NCI-H774 (cell line): ENCODE measurements at regions not wholly inside any gene's neighbourhood (a gene's known extent, or its start where the extent isn't known, plus 50 kb on each side); places are given as distances from the start of the nearest gene placed in this dataset.
A peak's percentile ranks its signal among the peaks of the same experiment; 100 is the strongest.
"Not testable (repeated sequence)": the region's sequence is repeated elsewhere in the genome, so short reads cannot be mapped to it uniquely, and the experiment has no call there.

Experiments
- DNase-seq: peaks from one replicate; lab custom pipeline; 2025; lab: John Stamatoyannopoulos, UW

DNA sequence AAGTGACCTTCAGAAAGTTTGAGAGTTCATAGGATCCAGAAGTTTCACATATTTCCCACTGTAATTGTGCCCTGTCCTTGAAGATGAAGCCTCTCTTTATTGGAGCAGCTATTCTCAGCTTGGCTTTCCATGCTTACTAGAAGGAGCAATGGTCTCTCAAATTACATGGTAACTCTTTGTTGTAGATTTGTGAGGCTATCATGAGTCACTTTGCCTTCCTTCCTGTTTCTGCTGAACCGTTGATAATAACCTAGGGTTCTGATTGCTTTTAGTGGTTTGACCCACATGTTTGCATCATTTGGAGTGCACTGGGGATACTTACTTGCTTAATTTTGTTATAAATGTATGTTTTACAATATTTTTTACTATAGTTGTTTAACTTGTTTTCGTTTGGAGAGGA lies 772.9 kb upstream of the SLITRK6 start:
- DNase-seq, result no peak

DNA sequence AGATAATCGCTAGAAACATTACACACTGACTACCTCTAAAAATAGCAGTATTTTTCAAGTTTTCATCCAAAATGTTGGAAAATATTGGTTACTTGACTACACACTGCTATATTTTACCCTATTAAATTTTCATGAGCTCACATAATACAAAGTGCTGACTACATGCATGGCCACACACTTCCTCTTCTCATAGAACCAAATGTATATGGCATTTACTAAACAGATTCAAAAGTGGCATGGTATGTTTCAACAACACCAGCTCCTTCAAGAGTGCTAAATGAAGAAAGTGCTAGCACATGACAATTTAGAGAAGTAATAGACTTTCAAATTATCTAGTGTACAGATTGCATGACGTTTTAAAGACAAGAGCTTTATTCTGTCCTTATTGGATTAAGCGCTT lies 780.4 kb upstream of the SLITRK6 start:
- DNase-seq, result no peak

DNA sequence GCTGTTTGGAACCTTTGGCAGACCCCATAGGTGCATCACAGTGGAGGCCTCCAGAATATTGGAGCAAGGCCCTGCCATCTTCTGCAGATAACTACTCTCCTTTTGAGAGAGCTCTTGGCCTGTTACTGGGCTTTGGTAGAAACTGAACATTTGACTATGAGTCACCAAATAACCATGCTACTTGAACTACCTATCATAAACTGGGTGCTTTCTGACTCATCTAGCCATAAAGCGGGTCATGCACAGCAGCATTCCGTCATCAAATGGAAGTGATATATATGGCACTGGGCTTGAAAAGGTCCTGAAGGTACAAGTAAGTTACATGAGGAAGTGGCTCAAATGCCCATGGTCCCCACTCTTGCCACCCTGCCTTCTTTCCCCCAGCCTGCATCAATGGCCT lies 782.5 kb upstream of the SLITRK6 start:
- no peak for DNase-seq

DNA sequence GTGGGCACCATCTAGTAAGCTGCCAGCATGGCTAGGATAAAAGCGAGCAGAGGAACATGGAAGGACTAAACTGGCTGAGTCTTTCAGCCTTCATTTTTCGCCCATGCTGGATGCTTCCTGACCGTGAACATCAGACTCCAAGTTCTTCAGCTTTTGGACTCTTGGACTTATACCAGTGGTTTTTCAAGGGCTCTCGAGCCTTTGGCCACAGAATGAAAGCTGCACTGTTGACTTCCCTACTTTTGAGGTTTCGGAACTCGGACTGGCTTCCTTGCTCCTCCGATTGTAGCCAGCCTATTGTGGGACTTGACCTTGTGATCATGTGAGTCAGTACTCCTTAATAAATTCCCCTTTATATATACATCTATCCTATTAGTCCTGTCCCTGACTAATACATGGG lies 785.1 kb upstream of the SLITRK6 start:
- no peak for DNase-seq

DNA sequence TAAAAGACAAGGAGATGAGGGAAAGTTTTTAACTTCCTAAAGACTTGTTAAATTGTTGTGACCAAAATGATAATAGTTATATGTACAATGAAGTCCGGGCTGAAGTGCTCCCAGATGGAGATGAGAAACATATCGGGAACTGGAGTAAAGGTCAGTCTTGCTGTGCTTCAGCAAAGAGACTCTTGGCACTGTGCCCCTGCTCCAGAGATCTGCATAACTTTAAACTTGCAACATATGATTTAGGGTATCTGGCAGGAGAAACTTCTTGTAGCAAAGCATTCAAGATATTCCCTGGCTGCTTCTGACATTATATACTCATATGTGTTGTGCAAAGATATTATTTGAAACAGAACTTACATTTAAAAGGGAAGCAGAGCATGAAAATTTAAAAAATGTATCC lies 786.6 kb upstream of the SLITRK6 start:
- DNase-seq, result no peak

DNA sequence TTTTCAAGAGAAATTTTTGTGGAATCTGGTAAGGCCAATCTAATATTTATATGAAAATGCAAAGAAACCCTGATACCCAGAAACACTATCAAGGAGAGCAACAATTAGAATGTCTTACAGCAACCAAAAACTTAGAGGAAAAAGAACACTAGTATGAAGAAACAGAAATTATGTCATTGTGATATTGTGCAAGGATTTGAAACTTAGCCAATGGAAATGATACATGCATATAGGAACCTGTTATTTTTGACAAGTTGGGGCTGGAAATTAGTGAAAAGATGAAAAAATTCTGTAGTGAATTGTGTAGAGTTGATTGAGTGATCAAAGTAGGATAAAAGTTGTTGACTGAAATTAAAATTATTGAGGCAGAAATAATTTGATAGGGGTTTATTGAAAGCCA lies 792.6 kb upstream of the SLITRK6 start:
- no peak for DNase-seq

DNA sequence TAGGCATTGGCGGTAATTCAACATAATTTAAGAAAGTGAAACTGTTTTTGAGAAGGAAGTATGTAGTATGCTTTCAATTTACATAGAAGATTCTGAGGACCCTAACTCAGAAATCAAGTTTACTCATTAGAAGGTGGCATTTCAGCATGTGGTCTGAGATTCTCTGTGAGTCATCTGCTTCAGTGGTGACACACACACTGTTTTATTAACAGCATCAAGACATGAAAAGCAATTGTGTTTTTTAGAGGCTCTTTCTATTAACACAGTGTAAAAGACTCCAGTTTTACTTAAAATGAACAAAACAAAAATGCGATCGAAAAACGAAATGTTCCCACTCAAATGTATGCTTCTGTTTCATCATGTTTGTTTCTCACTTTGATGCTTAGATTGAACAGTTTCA lies 802.1 kb upstream of the SLITRK6 start:
- no peak for DNase-seq

DNA sequence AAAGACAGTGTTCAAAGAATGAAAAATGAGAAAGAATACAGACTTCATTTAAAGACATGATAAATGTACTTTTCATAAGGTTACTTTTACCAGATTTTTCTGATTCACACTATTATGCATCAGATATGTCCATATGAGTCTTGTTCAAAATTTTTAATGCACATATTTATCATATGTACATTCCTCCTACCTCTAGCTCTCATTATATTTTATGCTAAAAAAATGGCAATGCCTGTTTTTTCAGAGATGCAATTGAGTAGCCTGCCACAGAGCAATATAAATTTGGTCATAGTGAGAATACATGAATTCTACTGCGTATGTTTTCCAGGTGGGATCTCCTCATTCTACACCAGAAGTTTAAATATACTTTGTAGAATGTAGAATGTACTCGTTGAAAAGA lies 807.0 kb upstream of the SLITRK6 start:
- DNase-seq, result no peak

DNA sequence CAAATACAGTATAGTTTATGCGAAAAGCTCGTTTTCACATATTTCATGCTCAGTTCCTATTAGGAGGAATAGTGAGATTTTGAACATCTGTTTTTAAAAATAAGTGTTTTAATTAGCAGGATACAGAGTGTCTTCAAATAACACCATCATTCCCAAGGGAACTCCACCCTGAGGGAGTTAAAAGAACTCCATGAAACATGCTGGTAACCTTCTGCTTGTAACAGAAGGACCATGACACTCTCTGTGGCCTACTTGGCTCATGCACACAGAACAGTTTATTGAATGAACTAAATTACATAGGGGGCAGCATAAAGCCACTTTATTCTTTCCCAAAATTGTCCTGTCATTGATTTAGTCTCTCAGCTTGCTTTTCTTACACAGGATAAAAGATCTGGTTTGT lies 809.5 kb upstream of the SLITRK6 start:
- DNase-seq, result no peak

DNA sequence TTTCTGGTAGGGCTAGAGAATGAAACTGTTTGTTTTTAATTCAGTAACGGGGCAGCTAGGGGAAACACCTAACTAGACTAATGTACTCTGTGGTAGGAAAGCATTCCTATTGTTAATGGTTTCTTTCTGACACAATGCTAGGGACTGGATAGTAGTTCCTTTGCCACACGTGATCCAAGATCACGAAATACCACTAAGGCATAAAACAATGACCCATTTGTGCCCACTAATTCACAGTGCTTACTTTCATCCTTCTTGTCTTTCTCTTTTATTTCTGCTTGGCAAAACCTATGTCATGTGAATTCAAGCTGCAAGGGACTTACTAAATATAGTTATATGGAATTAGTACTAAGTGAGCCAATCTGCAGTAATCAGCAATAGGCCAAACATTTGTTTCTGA lies 834.1 kb upstream of the SLITRK6 start:
- no peak for DNase-seq

DNA sequence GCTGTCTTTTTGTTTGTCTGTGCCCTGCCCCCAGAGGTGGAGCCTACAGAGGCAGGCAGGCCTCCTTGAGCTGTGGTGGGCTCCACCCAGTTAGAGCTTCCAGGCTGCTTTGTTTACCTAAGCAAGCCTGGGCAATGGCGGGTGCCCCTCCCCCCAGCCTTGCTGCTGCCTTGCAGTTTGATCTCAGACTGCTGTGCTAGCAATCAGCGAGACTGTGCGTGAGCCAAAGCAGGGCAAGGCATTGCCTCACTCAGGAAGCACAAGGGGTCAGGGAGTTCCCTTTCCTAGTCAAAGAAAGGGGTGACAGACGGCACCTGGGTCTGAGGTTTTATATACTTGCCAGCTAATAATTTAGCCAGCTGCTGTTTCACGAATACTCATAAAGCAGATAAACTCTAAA lies 852.0 kb upstream of the SLITRK6 start:
- DNase-seq, result not testable (repeated sequence)

DNA sequence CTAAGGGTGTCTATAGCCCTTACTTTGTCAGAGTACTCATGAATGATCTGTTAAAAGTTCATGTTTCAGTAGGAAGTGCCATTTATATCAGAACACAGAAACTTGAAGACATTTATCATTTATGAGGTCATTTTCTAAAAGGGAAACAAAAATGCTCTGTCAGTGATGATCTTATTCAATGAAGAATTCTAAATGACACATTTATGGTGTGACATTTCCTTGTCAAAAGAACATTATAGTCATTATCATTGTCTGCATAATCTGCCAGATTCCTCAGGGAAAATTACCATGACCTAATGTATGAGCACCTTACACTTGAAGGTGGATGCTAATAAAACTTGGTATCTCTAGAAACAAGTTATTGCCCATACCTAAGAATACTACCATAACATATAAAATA lies 853.8 kb upstream of the SLITRK6 start:
- DNase-seq, result no peak

DNA sequence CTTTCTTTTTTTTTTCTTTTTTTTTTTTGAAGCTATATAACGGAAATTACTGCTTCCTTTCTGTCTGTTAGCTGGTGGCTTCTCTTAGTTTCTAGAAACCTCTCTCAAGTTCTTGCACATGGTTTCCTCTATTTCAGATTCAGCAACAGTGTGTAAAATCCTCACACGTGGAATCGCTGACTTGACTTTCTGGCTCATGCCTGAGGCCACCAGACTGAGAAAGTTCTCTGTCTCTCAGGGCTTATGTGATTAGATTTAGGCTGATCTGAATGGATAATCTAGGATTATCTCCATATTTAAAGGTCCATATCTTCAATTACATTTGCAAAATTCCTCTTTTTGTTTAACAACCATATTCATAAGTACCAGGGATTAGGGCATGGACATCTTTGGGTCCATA lies 856.3 kb upstream of the SLITRK6 start:
- no peak for DNase-seq

DNA sequence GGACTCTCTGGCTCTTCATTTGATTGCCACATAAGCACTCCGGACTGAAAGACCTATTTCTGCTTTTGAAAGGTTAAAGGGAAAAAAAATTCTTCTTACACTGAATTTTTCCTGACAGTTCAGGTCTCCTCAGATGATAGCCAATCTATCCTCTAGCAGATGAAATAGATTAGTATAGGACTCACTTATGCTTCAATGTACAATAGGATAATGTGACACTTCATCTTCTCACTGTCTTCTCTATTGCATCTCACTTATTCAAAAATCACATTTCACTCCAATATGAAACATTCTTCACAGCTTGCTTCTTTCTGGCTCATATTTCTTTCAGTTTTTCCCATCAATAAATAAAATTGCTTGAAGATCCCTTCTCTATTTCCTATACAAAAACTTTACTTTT lies 860.9 kb upstream of the SLITRK6 start:
- DNase-seq, result no peak

DNA sequence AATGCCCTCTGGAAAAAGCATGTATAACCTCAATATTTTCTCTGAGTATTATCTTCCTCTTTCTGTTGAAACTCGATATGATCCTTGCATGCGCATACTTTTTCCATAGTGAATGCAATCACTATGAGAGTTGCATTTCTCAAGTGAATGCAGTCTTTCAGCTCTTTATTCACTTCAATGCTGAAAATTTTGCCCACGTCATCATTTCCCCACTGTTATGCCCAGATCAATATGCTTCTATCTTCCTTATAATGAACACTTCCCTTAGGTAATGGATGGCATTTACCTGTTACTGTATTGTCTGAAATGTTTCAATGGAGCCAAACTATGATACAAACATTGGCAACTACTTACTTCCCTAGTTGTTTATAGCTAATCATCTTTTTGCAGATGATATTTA lies 866.6 kb upstream of the SLITRK6 start:
- no peak for DNase-seq

DNA sequence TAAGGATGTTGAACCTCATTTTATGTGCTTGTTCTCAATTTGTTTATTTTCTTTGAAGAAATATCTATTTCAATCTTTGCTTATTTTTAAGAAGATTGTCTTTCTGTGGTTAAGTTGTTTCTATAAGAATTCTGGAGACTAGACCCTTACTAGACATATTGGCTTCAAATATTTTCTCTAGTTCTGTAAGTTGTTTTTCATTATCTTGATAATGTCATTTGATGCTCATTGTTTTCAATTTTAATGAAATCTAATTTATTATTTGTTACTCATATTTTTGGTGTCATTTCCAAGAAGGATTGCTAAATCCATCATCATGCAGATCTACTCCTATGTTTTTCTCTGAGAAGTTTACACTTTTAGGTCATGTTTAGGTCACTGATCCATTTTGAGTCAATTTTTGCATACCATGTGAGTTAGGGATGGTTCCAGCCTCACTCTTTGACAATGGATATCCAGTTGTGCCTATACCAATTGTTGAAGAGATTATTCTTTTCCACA lies 874.8 kb upstream of the SLITRK6 start:
- DNase-seq, result no peak

DNA sequence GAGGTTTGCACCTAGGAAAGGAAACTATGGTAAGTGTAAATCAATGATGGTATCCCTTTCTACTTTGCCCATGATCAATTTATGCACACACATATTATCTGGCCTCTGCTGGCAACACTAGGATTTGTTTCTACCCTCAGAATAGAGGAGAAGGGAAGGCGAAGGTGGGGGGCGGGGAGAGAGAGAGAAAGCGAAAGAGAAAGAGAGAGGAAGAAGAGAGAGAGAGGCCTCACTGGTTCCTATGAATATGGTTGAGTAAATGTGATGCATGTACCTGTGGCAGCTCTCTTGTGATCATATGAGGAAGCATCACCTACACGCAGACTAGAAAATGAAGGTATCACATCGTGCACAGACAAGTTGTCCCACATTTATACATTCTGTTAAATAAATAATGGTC lies 882.0 kb upstream of the SLITRK6 start:
- DNase-seq, result no peak

DNA sequence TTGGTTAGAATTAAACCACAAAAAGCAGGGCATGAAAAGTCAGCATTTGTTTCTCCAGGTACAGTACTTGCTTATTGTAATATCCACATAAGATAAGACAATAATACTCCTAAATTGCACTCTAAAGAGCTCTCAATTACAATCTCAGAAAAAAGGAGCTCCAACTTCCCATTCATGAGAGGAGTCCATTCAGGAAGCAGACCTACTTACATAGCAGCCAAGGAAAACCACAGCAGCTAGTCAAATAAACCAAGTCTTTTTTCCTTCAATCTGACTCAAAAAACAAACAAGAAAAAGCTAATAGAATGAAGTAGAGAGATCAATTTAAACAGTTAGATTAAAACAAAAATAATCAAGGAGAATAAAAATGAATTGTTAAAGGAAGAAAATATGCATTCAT lies 885.2 kb upstream of the SLITRK6 start:
- peak; percentile 5 for DNase-seq

DNA sequence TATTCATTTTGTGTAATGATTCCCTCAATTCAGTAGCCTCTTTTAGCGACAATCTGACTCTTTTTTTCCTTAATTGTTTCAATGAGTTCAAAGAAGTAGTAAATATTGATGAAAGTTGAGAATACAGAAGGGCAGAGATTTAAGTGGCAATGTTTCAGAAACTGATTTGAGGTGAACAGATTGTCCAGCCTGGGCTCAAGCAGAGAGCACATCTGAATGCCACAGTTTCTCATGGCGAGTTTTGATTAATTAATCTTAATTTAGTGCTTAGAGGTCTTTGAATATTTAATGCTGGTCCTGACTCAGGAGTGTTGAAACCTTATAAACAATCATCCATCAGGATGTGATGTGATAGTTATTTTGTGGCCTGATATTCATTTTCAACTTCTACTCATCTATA lies 890.7 kb upstream of the SLITRK6 start:
- DNase-seq, result no peak

DNA sequence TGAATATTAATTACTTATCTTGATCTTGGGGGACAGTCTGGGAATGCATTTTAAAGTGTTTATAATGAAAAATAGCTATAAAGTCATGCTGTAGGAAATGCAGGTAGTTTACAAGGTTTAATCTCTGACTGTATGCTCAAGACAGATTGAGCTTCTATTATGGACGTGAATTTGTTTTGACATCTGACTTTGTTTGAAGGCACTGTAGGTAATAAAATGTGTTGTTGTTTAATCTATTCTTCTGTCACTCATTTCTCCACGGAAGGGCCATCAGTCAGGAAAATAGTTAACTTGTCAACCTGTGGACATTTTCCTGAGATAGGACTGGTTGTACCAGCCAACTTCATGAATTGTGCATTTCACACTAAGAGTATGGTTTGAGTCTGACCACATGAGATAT lies 893.1 kb upstream of the SLITRK6 start:
- no peak for DNase-seq

DNA sequence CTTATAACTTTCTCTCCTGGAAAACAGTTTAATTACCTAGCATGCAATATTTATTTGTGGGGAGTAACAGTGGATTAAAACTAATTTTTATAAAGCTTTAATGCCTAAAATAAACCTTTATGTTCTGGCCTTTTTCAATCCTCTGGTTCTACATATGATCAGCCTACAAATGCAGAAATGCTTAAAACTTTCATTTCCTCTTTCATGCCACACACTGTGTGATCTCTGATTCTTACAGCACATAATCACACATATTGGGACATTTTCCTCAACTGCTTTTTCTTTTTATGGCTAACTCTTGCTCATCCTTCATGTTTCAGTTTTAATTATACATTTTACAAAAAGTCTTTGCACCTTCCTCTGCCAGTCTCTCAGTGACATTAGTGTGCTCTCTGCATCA lies 910.8 kb upstream of the SLITRK6 start:
- DNase-seq, result no peak

DNA sequence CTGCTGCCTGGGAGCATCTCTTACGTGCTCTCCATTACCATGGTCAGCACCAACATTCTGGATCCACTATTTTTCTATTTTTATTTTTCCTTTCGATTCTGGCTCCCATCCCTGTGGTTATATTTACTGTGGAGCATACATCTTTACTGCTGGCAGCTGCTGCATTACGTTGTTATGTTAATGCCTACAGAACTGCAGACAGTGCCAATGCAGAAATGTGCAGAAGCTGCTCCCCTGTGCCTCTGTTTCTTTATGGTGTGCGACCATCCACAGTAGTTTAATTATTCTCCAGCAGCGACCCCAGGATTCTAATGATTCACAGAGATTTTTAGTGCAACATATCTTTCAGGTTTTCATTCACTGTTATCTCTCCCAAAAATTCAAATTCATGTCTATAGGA lies 911.7 kb upstream of the SLITRK6 start:
- no peak for DNase-seq

DNA sequence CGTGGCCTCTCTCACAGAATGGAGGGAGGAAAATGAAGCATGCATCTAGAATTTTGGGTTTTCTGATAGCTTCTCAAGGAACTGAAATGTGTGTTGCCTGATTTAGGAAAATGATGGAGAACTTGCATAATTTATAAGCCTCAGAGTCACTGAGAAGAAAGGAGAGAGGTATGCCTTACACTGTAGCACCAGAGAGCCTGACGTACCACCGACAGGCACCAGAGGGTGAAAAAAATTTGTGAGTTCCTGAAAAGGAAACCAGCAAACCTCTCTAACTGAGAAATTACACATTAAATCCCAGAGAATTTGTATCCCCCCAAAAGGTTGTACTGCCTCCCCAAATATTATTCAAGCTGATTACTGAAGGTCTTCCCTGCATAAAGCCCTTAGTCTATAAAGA lies 915.3 kb upstream of the SLITRK6 start:
- DNase-seq, result no peak

DNA sequence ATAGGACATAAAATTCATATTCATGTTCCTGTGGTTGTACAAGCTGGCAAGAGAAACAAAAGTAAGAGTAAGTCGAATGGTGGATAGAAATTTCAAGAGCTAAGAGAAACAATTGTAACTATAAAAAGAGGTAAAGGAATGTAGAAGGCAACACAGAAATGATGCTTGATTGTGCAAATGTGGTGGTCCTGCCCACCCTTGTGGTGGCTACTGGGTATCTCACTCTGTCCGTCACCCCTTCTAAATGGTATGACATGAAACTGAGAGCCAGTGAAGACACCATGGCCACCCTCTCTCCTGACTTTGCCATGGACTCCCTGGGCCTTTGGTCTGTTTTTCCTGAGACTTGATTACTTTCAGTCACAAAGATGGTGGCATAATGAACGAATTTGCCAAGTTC lies 925.9 kb upstream of the SLITRK6 start:
- DNase-seq, result no peak

DNA sequence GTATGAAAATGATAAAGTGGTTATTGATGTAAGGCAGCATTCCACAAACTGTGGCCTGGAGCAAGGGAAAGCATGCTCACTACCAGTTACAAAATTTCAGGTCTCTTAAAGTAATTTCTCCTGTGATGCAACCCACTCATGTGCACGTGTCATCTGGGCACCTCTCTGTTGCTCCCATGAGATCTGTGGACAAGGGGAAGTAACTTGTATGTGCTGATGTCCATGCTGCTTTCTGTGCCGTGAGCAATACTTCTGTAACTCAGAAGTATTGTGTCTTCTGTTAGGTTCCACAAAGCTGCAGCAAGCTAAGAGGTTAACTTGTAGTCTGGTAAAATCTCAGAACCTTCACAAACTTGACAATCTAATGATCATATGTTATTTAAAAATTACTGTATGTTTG lies 930.0 kb upstream of the SLITRK6 start:
- DNase-seq, result no peak
